ENCODE measurements at regions not wholly inside any gene's neighbourhood (a gene's known extent, or its start where the extent isn't known, plus 50 kb on each side); places are given as distances from the start of the nearest gene placed in this dataset.

DNA sequence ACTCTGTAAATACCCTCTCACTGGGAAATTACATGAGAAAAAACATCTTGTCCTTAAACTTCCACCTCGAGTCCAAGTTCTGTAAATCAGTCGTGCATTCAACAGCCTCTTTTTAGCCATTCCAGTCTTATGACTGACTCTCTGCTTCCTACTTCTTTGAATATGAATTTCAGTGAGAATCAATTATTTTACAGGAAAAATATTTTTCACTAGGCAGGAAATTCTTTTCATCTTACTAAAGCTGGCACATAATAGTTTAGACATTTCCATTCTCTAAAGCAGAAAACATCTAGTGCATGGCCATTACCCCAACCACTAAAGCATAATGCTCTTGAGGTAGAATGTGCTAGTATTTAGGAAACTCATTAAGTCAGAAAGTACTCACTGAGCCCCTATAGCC is 565.7 kb upstream of the FAT1 start:
- Histone ChIP-seq H3K27ac (no peak overlapping the region), H3K4me3 (no peak overlapping the region), H3K9me3 (replicated peaks) (no peaks in the 10 kb centered on the region), H3K27me3 (replicated peaks) (no peaks in the 10 kb centered on the region), H3K36me3 (no peaks in the 10 kb centered on the region), H3K4me1 (replicated peaks) (peaks cover 14% of the 10 kb centered on the region)
- DNase-seq (ENCODE audit: low read depth in 1 of 2, low spot score in 2 of 2), result no peak

DNA sequence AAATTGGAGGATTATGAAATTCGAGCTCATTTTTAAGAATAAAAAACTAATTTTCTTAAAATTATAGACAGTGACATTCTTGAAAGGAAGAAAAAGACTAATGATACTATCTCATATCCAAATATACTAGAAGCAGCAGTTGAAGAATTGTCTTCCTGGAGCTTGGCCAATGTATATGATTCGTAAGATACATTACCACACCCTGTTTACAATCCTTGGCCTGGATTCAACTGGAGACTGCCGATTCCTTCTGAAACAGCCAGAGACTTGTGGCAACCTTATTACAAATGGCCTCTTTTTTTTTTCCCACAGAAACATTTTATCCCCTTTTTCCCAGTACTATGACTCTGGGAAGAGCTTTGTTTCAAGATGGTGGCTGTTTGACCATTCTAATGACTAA is 571.2 kb upstream of the FAT1 start:
- H3K4me3 ChIP-seq, result no peak overlapping the region
- H3K27ac ChIP-seq, result no peak overlapping the region
- no peak for DNase-seq (ENCODE audit: low read depth in 1 of 2, low spot score in 2 of 2)
- H3K4me1 ChIP-seq (replicated peaks), result no peaks in the 10 kb centered on the region
- no peaks in the 10 kb centered on the region for H3K27me3 ChIP-seq (replicated peaks)
- no peaks in the 10 kb centered on the region; the same call in 1 of the 2 replicates for H3K9me3 ChIP-seq (replicated peaks)
- H3K36me3 ChIP-seq, result no peaks in the 10 kb centered on the region

DNA sequence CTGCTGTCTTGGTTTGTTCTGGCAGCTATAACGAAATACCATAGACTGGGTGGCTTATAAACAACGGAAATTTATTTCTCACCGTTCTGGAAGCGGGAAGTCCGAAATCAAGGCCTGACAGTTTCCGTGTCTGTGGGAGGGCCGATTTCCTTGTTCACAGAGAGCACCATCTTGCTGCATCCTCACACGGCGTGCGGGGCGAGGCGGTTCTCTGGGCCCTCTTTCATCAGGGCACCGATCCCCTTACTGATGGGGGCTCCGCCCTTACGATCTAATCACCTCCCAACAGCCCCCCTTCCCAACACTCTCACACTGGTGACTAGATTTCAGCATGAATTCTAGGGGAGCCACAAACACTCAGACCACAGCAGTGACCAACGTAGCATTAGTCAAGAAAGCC is 578.3 kb upstream of the FAT1 start:
- H3K27ac ChIP-seq, result no peak overlapping the region
- no peaks in the 10 kb centered on the region for H3K9me3 ChIP-seq (replicated peaks)
- no peak overlapping the region for H3K4me3 ChIP-seq
- H3K4me1 ChIP-seq (replicated peaks), result no peaks in the 10 kb centered on the region
- no peaks in the 10 kb centered on the region for H3K36me3 ChIP-seq
- H3K27me3 ChIP-seq (replicated peaks), result no peaks in the 10 kb centered on the region
- no peak for DNase-seq (ENCODE audit: low read depth in 1 of 2, low spot score in 2 of 2)

- H3K27ac ChIP-seq, result no peak overlapping the region
- H3K4me3 ChIP-seq, result no peak overlapping the region
- no peaks in the 10 kb centered on the region for H3K9me3 ChIP-seq (replicated peaks)
- H3K27me3 ChIP-seq (replicated peaks), result no peaks in the 10 kb centered on the region
- no peaks in the 10 kb centered on the region for H3K4me1 ChIP-seq (replicated peaks)
- no peaks in the 10 kb centered on the region for H3K36me3 ChIP-seq
- no peak for DNase-seq (ENCODE audit: low read depth in 1 of 2, low spot score in 2 of 2)
Measured at GRCh38 chr4:187302457-187303150, 578.9 kb upstream of the FAT1 start.

GRCh38 chr4:187304133-187304532 is 580.5 kb upstream of the FAT1 start:
- Histone ChIP-seq H3K9me3 (replicated peaks) (0 out of 2 replicates have a peak, but pooled peaks cover 3% of the 10 kb centered on the region), H3K27ac (no peak overlapping the region), H3K4me1 (replicated peaks) (peaks cover 9% of the 10 kb centered on the region), H3K4me3 (no peak overlapping the region), H3K27me3 (replicated peaks) (no peaks in the 10 kb centered on the region), H3K36me3 (no peaks in the 10 kb centered on the region)
- DNase-seq (ENCODE audit: low read depth in 1 of 2, low spot score in 2 of 2), result no peak

DNA sequence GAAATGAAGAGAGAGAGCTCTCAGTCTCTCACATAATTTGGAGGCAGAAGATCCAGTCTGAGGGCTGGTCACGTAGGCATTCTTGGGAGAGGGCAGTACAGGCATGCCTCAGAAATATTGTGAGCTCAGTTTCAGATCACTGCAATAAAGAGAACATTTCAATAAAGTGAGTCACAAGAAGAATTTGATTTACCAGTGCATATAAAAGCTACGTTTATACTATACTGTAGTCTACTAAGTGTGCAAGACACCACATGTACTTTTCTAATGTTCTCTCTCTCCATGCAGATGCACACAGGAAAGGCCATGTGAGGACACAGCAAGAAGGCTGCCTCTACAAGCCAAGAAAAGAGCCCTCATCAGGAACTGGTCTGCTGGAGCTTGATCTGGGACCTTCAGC is 583.5 kb upstream of the FAT1 start:
- Histone ChIP-seq H3K4me1 (replicated peaks) (peaks cover 19% of the 10 kb centered on the region), H3K4me3 (no peak overlapping the region), H3K9me3 (replicated peaks) (0 out of 2 replicates have a peak, but pooled peaks cover 3% of the 10 kb centered on the region), H3K27ac (no peak overlapping the region), H3K36me3 (no peaks in the 10 kb centered on the region), H3K27me3 (replicated peaks) (no peaks in the 10 kb centered on the region)
- no peak for DNase-seq (ENCODE audit: low read depth in 1 of 2, low spot score in 2 of 2)

GRCh38 chr4:187309456-187309855 is 585.8 kb upstream of the FAT1 start:
- DNase-seq (ENCODE audit: low read depth in 1 of 2, low spot score in 2 of 2), result peak in 1 of 2 experiments; percentile 61
- Histone ChIP-seq H3K4me3 (no peak overlapping the region), H3K27me3 (replicated peaks) (no peaks in the 10 kb centered on the region), H3K4me1 (replicated peaks) (peaks cover 19% of the 10 kb centered on the region), H3K36me3 (no peaks in the 10 kb centered on the region), H3K9me3 (replicated peaks) (0 out of 2 replicates have a peak, but pooled peaks cover 3% of the 10 kb centered on the region), H3K27ac (peak overlapping the region; percentile 54)

DNA sequence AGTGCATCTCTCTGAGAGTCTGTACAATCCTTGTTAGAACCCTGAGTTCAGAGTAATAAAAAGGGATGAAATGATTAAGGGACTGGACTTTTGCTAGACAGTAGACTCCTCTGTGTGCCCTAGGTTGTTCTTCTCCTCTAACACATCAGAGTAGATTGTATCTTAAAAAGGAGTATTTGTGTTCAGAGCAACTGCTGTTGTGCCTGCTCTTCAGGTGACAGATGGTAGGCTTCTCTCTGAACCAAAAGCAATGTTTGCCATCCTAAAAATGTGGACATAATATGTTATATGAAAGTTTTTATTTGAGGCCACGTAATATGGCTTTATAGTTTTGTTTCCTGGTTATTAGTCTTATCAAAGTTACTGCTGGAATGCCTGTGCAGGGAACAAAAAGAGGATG is 588.6 kb upstream of the FAT1 start:
- 0 out of 2 replicates have a peak, but pooled peaks cover 3% of the 10 kb centered on the region for H3K9me3 ChIP-seq (replicated peaks)
- H3K27me3 ChIP-seq (replicated peaks), result no peaks in the 10 kb centered on the region
- no peaks in the 10 kb centered on the region for H3K36me3 ChIP-seq
- H3K27ac ChIP-seq, result no peak overlapping the region
- H3K4me1 ChIP-seq (replicated peaks), result peaks cover 19% of the 10 kb centered on the region
- no peak overlapping the region for H3K4me3 ChIP-seq
- no peak for DNase-seq (ENCODE audit: low read depth in 1 of 2, low spot score in 2 of 2)

- no peaks in the 10 kb centered on the region for H3K27me3 ChIP-seq (replicated peaks)
- H3K4me3 ChIP-seq, result no peak overlapping the region
- H3K27ac ChIP-seq, result no peak overlapping the region
- no peak for DNase-seq (ENCODE audit: low read depth in 1 of 2, low spot score in 2 of 2)
- H3K36me3 ChIP-seq, result no peaks in the 10 kb centered on the region
- no peaks in the 10 kb centered on the region for H3K9me3 ChIP-seq (replicated peaks)
- no peaks in the 10 kb centered on the region for H3K4me1 ChIP-seq (replicated peaks)
Measured at GRCh38 chr4:187317799-187318198, 594.1 kb upstream of the FAT1 start.

DNA sequence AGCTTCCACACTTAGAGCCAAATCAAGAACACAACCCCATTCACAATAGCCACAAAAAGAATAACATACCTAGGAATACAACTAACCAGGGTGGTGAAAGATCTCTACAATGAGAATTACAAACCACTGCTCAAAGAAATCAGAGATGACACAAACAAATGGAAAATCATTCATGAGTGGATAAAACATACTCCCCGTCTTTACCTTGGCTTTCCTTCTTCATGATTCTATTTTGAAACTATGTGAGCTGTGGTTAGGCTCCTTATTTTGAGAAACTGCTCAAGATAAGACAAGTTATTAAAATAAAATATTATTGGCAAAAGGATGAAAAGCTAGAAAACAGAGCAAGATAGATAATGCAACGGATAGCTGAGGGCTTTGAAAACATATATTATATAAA is 598.1 kb upstream of the FAT1 start:
- no peaks in the 10 kb centered on the region for H3K9me3 ChIP-seq (replicated peaks)
- no peak overlapping the region for H3K4me3 ChIP-seq
- no peak for DNase-seq (ENCODE audit: low read depth in 1 of 2, low spot score in 2 of 2)
- no peaks in the 10 kb centered on the region for H3K36me3 ChIP-seq
- H3K4me1 ChIP-seq (replicated peaks), result no peaks in the 10 kb centered on the region
- no peak overlapping the region for H3K27ac ChIP-seq
- H3K27me3 ChIP-seq (replicated peaks), result no peaks in the 10 kb centered on the region

GRCh38 chr4:187332141-187332540 is 608.5 kb upstream of the FAT1 start:
- Histone ChIP-seq H3K4me3 (no peak overlapping the region), H3K4me1 (replicated peaks) (peaks cover 10% of the 10 kb centered on the region)

GRCh38 chr4:187333151-187333550 is 609.5 kb upstream of the FAT1 start:
- no peak overlapping the region; the same call in 1 of the 2 replicates for H3K27ac ChIP-seq
- peaks cover 10% of the 10 kb centered on the region for H3K4me1 ChIP-seq (replicated peaks)
- H3K36me3 ChIP-seq, result no peaks in the 10 kb centered on the region
- peak in 1 of 2 experiments; percentile 16 for DNase-seq (ENCODE audit: low read depth in 1 of 2, low spot score in 2 of 2)
- H3K4me3 ChIP-seq, result no peak overlapping the region
- H3K27me3 ChIP-seq (replicated peaks), result no peaks in the 10 kb centered on the region
- no peaks in the 10 kb centered on the region for H3K9me3 ChIP-seq (replicated peaks)

More at GRCh38 chr4:187332141-187332540, 608.5 kb upstream of the FAT1 start:
- H3K36me3 ChIP-seq, result no peaks in the 10 kb centered on the region
- H3K9me3 ChIP-seq (replicated peaks), result no peaks in the 10 kb centered on the region
- no peak overlapping the region for H3K27ac ChIP-seq
- H3K27me3 ChIP-seq (replicated peaks), result no peaks in the 10 kb centered on the region
- DNase-seq (ENCODE audit: low read depth in 1 of 2, low spot score in 2 of 2), result no peak

GRCh38 chr4:187335339-187335738 is 611.7 kb upstream of the FAT1 start:
- no peak for DNase-seq (ENCODE audit: low read depth in 1 of 2, low spot score in 2 of 2)
- Histone ChIP-seq H3K36me3 (no peaks in the 10 kb centered on the region), H3K27ac (no peak overlapping the region), H3K27me3 (replicated peaks) (no peaks in the 10 kb centered on the region), H3K9me3 (replicated peaks) (no peaks in the 10 kb centered on the region), H3K4me3 (no peak overlapping the region), H3K4me1 (replicated peaks) (peaks cover 10% of the 10 kb centered on the region)

DNA sequence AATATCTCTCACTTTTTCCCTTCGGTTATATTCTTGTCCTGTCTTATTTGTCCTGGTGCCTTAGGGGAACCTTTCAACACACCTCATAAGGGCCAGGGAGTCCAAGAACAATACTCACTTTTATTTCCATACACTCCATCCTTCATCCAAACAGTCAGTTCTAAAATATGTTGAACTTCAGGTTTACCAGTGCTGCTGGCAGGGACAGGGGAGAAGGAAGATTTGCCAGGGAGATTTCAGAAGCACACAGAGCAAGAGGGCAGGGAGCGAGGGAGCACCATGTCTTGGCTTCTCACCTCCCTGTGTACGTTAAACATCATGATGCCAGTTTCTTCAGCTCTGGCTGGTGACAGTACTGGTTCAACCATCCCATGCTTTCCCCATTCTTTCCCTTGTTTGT is 631.1 kb upstream of the FAT1 start:
- Histone ChIP-seq H3K36me3 (no peaks in the 10 kb centered on the region), H3K27me3 (replicated peaks) (no peaks in the 10 kb centered on the region), H3K4me3 (no peak overlapping the region), H3K27ac (no peak overlapping the region), H3K9me3 (replicated peaks) (no peaks in the 10 kb centered on the region), H3K4me1 (replicated peaks) (no peaks in the 10 kb centered on the region)
- no peak for DNase-seq (ENCODE audit: low read depth in 1 of 2, low spot score in 2 of 2)

All from SJSA1 (cell line).